Posterior vena cava (tissue), 2 donors: ENCODE measurements at regions not wholly inside any gene's neighbourhood (a gene's known extent, or its start where the extent isn't known, plus 50 kb on each side); places are given as distances from the start of the nearest gene placed in this dataset.
A peak's percentile ranks its signal among the peaks of the same experiment; 100 is the strongest.
"Not testable (repeated sequence)": the region's sequence is repeated elsewhere in the genome, so short reads cannot be mapped to it uniquely, and the experiment has no call there.

Source experiments
- DNase-seq: peaks from one replicate; pipeline ENCODE4 v3.0.0-alpha.2; 2020; ENCODE audit warnings: low spot score
- intact Hi-C, 2 donors: fragments of 100-400 bp; cut with DNase I; formaldehyde crosslinking; loops; one replicate each; pipeline versions ENCODE4 v1.14.1 to v1.14.2; 2022 to 2023
- donor health status: DM: yes; HTN: yes; CAD: no.
- donor health status: DM: yes; HTN: yes; CAD: no.

DNA sequence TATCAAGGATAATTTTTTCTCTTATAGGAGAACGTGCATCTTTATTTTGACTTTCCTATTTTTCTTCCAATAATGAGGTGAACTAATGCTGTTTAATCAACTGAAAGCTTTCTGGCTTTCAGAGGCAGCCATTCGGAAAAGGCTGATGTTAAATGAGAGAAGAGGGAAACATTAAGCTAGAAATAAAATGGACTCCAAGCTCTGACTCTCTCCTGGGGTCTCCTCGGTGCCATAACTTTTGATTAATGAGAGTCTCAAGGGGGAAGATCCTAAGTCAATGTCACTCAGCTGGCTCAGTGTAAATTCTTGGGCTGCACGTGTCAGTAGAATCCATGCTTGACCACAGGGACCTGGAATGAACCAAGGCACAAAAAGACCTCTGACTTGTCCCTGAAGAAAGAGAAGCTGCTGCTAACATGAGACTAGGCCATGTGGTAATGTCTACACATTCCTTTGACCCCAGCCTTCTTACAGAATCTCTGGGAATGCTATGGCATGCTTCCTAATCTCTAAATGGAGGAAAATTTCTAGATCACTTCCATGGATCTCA is 152.2 kb upstream of the RFC3 start:
- intact Hi-C loops = no loop called here
- no peak for DNase-seq

DNA sequence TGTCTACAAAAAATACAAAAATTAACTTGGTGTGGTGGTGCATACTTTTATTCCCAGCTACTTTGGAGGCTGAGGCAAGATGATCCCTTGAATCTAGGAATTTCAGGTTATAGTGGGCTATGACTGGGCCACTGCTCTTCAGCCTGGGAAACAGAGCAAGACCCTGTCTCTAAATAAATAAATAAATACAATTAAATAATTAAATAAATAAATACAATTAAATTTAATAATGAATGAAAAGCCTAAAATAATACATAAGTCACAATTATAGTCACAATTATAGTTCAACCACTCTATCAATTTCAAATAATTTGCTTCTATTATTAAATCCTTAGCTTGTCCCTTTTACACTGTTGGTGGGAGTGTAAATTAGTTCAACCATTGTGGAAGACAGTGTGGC is 146.4 kb upstream of the RFC3 start:
- intact Hi-C loops = no loop called here
- no peak for DNase-seq

DNA sequence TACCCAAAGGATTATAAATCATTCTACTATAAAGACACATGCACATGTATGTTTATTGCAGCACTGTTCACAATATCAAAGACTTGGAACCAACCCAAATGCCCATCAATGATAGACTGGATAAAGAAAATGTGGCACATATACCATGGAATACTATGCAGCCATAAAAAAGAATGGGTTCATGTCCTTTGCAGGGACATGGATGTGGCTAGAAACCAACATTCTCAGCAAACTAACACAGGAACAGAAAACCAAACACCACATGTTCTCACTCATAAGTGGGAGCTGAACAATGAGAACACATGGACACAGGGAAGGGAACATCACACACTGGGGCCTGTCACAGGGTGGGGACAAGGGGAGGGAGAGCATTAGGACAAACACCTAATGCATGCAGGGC is 145.9 kb upstream of the RFC3 start:
- intact Hi-C loops, DNase-seq: not testable (repeated sequence)

DNA sequence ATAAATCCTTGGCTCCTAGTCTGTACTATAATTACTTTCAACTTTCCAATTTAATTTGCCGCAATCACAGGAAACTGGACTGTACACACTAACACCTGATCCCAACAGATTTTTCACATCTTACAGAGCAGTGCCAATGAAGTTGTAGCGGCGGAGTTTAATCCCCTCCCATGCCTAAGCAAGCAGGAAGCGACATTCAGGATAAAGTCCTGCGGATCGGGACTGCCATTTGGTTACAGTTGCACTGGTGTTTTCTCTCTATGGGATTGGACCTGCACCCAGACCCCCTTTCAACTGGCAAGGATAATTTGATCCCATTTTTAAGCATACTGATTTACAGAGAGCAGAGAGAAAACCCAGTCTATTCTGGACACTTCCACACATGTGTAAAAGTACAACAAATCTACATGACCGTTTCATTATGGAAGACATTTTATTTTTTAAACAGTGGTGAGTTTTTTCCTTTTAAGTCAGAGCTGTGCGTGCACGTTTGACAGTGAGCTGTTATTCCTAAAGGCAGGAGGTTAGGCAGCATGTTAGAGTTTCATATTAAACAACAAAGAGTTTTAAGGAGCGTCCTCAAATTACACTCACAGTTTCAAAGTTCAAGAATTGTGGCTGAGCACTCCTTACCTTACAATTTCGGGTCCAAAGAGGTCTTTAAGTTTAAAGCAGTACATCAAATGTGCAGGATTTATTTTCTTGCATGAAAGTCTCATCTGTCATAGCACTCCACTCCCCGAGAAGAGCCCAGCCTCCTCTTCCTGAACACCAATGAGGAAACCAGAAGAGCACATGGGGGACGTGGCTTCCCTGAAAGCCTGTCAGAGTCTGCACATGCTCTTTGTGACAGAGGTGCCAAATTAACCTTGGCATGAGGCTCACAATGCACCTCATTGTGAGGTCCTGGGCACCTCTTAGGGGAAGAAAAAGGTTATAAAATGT is 141.6 kb upstream of the RFC3 start:
- DNase-seq = no peak
- intact Hi-C loops = no loop called here

DNA sequence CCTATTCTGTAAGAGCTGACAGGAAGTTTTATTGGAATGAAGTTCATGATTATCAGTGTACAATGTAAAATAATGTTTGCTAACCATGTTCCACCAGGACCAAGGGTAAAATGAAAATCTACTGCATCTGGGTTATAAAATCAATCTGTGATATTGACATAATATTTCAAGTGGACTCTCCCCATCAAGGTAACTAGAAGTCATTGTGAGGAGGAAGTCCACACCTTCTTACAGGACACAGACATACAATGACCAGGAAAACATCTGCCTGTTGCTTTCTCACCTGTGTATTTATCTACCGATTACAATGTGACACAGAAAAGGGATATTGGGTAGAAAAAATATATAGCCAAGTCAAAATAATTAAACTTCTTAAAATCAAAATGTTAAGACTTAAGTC is 140.7 kb upstream of the RFC3 start:
- intact Hi-C loops = no loop called here

DNA sequence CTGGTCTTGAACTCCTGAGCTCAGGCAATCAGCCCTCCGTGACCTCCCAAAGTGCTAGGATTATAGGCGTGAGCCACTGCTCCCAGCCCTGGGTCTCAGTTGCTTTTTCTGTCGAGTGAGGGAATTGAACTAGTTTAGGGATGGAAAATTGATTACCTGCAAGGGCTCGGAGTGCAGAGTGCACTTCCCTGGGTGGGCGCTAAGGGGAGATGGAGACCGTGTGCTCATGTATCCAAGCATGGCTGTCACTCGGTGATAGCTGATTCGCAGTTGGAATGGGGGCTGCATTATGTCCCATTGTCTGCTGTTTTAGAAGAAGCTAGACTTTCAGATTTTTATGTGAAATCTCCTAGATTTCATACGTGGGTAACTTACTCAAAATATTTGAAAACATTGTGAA is 139.9 kb upstream of the RFC3 start:
- intact Hi-C loops = no loop called here
- no peak for DNase-seq

More for the DNA sequence above, 140.7 kb upstream of the RFC3 start:
- no peak for DNase-seq

DNA sequence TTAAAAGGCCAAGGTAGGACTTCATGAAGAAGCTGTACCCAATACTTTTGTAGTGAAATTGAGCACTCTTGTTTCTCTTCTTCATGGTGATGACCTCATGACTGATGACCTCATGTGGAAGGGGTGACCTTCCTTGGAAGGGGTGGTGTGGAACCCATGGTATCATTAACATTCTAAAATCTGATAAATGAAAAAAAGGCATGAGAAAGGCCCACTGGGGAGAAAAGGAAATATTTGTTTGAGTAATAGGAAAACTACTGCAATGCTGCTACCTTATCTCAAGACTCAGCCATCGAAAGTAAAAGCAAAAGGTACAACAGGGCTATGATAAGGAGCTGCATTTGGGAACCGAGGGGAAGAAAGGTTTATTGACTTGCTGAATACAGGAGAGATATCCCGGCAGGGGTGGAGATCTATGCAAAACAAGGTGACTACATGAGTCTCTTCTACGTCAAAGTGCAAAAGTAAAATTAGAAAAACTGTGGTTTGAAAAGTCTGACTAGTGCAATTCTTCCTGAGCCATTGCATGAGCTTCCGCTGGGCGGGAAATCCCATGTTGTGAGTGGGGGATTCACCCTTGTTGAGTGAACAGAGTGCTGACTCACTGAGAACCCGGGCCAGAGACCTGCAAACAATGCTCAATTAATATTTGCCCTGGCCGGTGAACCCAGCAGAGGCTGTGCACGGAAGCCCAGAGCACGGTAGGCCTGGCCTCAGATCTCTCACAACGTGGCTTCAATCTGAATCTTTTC is 138.9 kb upstream of the RFC3 start:
- peak; percentile 81 for DNase-seq
- intact Hi-C loops = no loop called here

DNA sequence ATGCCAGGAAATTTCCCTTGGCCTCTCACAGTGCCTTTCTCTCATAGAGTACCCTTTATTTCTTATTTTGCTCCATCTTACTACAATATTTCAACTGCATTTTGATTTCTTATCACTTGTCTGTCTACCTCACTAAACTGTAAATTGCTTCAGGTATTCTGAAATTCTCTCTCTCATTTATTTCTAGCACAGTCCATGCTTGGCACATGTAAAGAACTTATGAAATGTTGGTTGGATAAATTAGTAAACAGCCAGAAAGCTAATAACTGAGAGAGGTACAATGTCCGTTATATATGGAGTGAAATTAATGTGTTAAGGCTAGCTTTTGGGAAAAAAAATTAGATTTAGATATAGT is 138.3 kb upstream of the RFC3 start:
- intact Hi-C loops = loop anchor here in 1 of 2 donors (5.0 kb wide), 1 partner anchor 318 kb away; no protein-coding TSS in a partner anchor
- DNase-seq = no peak

DNA sequence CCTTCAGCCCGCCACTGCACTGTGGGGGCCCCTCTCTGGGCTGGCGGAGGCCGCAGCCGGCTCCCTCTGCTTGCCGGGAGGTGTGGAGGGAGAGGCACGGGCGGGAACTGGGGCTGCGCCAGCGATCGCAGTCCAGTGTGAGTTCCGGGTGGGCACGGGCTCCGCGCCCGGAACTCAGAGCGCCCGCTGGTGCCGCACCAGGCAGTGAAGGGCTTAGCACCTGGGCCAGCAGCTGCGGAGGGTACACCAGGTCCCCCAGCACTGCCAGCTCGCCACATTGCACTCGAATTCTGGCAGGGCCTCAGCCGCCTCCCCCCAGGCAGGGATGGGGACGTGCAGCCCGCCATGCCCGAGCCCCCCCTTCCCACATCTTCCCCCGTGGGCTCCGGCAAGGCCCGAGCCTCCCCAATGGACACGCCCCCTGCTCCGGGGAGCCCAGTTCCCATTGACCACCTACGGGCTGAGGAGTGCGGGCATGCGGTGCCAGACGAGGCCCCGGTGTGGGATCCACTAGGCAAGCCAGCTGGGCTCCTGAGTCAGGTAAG is 135.9 kb upstream of the RFC3 start:
- DNase-seq = no peak
- intact Hi-C loops = loop anchor here in 1 of 2 donors (5.0 kb wide), 1 partner anchor 315 kb away; no protein-coding TSS in a partner anchor

DNA sequence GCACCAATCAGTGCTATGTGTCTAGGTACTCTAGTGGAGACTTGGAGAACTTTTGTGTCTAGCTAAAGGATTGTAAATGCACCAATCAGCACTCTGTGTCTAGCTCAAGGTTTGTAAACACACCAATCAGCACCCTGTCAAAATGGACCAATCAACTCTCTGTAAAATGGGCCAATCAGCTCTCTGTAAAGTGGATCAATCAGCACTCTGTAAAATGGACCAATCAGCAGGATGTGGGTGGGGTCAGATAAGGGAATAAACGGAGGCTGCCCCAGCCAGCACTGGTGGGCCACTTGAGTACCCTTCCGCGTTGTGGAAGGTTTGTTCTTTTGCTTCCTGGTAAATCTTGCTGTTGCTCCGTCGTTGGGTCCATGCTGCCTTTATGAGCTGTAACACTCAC is 135.3 kb upstream of the RFC3 start:
- not testable (repeated sequence) for DNase-seq
- intact Hi-C loops = loop anchor here in 1 of 2 donors (5.0 kb wide), 1 partner anchor 315 kb away; no protein-coding TSS in a partner anchor

DNA sequence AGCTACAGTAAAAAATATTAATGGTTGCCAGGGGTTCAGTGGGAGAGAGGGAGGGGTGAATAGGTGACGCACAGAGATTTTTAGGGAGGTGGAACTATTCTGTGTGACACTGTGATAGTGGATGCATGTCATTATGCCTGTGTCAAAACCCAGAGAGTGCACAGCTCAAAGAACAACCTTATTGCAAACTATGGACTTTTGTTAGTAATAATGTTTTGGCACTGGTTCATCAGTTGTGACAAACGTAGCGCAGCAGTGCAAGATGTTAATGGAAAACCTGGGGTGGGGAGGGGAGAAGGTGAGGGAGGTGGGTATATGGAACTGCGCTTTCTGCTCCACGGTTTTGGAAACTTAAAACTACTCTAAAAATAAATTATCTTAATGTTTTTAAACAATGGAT is 134.6 kb upstream of the RFC3 start:
- intact Hi-C loops = loop anchor here in 1 of 2 donors (5.0 kb wide), 1 partner anchor 314 kb away; no protein-coding TSS in a partner anchor
- DNase-seq = no peak

DNA sequence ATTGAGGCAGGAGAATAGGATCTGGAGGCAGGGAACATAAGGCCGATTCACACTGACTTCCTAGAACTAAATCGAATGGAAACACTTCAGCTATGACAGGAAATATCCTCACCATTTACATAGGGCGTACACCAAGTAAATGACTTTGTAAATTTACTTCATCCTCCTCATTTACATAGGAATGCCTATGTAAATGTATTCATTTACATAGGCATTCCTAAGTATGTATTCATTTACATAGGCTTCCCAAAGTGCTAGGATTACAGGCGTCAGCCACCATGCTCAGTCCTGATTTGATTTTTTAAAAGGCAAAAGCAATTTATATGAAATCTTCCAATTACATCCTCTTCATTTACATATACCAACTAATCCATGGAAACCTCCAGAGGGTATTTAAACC is 133.1 kb upstream of the RFC3 start:
- intact Hi-C loops = loop anchor here in 1 of 2 donors (5.0 kb wide), 1 partner anchor 312 kb away; no protein-coding TSS in a partner anchor
- no peak for DNase-seq

DNA sequence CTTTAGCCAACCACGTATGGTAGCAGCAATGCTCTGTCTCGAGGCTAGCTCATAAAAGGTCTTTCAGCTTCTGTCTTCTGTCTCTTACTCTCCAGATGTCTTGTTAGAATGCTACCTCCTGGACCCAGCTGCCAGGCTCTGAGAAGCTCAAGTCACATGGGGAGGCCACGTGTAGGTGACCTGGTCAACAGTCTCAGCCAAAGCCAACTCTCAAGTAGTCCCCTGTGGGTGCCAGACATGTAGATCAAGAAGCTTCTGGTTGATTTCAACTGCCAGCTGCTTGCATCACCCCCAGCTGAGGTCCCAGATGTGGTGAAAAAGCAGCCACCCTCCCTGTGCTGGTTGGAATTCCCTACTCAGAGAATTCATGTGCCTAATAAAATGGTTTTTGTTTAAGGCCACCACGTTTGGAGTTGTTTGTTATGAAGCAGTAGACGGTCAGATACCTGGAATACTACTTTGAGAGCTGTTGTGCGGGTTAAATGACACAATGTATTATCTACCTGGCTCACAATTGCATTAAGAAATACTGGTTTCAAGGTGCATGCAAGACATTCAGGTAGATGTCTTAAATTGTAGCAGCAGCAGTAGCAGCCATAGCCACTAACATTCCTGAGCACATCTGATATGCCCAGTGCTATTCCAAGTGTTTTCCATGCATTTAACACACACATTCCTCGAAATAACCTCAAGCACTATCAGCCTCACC is 131.0 kb upstream of the RFC3 start:
- no peak for DNase-seq
- intact Hi-C loops = no loop called here

DNA sequence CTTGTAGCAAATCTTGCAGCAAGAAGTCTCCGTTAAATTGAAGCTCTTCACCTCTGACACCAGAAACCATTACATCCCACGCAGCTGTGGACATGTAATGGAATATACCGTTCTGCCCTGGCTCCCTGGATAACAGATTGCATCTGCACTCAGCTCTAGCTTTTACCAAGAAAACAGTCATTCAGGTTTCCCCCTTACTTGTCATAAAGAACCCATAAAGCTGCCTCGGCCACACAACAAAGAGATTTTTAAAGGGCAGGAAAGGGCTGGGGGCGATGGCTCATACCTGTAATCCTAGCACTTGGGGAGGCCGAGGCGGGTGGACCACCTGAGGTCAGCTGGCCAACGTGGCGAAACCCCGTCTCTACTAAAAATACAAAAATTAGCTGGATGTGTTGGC is 127.6 kb upstream of the RFC3 start:
- no peak for DNase-seq

DNA sequence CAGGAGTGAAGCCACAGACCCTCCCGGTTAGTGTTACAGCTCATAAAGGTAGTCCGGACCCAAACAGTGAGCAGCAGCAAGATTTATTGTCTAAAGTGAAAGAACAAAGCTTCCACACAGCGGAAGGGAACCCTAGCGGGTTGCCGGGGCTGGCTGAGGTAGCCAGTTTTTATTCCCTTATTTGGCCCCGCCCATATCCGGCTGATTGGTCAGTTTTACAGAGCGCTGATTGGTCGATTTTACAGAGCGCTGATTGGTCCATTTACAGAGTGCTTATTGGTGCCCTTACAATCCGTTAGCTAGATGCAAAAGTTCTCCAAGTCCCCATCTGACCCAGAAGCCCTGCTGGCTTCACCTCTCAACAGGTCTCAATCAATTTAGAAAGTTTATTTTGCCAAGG is 126.0 kb upstream of the RFC3 start:
- intact Hi-C loops = no loop called here
- DNase-seq = no peak

More for the DNA sequence above, 127.6 kb upstream of the RFC3 start:
- intact Hi-C loops = no loop called here

DNA sequence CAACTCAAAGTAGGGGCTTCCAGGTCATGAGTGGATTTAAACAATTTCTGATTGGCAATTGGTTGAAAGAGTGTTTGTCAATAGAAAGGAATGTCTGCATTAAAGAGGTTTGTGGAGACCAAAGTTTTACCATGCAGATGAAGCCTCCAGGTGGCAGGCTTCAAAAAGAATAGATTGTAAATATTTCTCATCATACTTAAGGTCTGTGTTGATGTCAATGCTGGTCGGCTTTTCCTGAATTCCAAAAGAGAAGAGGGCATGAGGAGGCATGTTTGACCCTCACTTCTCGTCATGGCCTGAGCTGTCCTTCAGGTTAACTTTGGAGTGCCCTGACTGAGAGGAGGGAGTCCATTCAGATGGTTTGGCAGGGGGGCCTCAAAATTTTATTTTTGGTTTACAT is 125.4 kb upstream of the RFC3 start:
- intact Hi-C loops = no loop called here
- DNase-seq = no peak

DNA sequence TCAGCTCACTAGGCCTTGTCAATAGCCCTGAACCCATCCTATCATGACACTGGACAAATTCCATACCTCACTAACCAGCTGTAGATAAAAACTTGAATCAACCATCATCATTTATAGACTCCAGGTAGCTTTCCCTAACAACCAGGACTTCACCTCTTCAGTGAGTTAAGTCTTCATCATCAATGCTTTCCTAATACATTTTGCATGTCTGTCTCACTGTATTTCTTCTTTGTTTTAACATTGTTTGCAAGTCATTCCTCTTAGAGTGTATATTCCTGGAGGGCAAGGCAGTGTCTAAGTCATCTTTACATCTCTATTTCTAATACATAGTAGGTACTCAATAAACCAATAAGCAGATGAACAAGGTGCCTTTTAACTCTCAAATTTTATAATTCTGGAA is 123.4 kb upstream of the RFC3 start:
- DNase-seq = no peak
- intact Hi-C loops = no loop called here

DNA sequence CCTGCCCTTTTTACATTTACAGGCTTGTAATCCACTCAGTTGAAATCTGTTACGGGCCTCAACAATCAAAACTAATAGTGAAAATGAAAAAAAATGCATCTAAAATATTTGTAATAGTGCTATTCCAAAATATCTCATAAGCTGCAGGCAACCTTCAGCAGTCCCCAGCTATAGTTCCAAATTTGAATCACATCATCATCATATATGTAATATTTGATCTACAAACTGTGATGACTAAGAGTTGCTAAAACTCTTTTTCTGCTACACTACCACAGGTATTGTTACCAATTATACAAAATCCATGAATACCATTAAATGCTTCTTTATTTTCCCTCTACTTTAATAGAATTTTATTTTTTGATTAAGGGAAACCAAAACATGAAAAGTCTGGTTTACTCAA is 121.4 kb upstream of the RFC3 start:
- DNase-seq = no peak
- intact Hi-C loops = no loop called here

DNA sequence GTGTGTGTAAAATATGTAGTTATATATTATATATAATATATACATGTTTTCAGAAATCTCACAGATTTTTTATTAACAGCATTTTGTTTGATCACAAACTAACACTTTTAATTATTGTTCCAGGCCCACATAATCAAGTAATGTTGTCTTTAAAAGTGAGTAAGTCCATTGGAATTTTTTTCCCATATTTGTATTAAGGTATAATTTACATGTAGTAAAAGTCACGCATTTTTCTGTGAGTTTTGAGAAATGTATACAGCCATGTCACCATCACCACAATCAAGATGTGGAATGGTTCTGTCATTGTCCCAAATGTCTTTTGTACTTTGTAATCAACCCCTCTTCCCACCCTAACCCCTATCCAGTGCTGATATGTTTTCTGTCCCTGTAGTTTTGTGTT is 120.0 kb upstream of the RFC3 start:
- intact Hi-C loops = no loop called here
- no peak for DNase-seq
